Keratinocyte (primary cell): ENCODE measurements at regions not wholly inside any gene's neighbourhood (a gene's known extent, or its start where the extent isn't known, plus 50 kb on each side); places are given as distances from the start of the nearest gene placed in this dataset.
A peak's percentile ranks its signal among the peaks of the same experiment; 100 is the strongest.

Source experiments
- DNase-seq: peaks from one replicate; pipeline ENCODE4 v3.0.0-alpha.2; 2011; ENCODE audit warnings: low read depth, missing footprints, low spot score
- FAIRE-seq: peaks from 2 replicates; lab custom pipeline; 2011; peaks lifted over from hg19 to GRCh38; lab: Jason Lieb, UNC
- H2AFZ ChIP-seq: 2 replicates; pipeline ENCODE4 v1.6.0; 2012; ENCODE audit warnings: low read length, control low read depth, inconsistent platforms; ENCODE audit not compliant: control insufficient read depth
- H3K27ac ChIP-seq: 2 replicates; pipeline ENCODE4 v1.5.1; 2011; ENCODE audit warnings: low read length; ENCODE audit not compliant: control insufficient read depth, insufficient read depth
- H3K27me3 ChIP-seq: 3 replicates; pipeline ENCODE4 v1.6.0; 2011; ENCODE audit warnings: low read length; ENCODE audit not compliant: control insufficient read depth, insufficient read depth; ENCODE audit errors: extremely low read depth
- H3K36me3 ChIP-seq, 2 experiments: 2 replicates in 1 of 2; 3 replicates in 1 of 2; pipeline ENCODE4 v1.5.1; 2011; ENCODE audit warnings: low read length in 2 of 2, mild to moderate bottlenecking in 1 of 2; ENCODE audit not compliant: control insufficient read depth in 2 of 2, insufficient read depth in 2 of 2; ENCODE audit errors: extremely low read depth in 1 of 2
- H3K4me1 ChIP-seq: 3 replicates; pipeline ENCODE4 v1.5.1; 2011; ENCODE audit warnings: low read length; ENCODE audit not compliant: control insufficient read depth, insufficient read depth; ENCODE audit errors: extremely low read depth
- H3K4me2 ChIP-seq: 3 replicates; pipeline ENCODE4 v1.6.0; 2011; ENCODE audit warnings: low read depth, low read length; ENCODE audit not compliant: control insufficient read depth, insufficient read depth; ENCODE audit errors: extremely low read depth
- H3K4me3 ChIP-seq, 3 experiments: fragments of 200-600 bp in 1 of 3; sonication (generic) in 1 of 3; 2 replicates in 2 of 3; 3 replicates in 1 of 3; pipeline ENCODE4 v1.5.1; 2011 to 2016; ENCODE audit warnings: low read length in 3 of 3, mild to moderate bottlenecking in 3 of 3, control low read depth in 2 of 3, inconsistent platforms in 1 of 3, low read depth in 1 of 3, mixed read lengths in 1 of 3, mixed run types in 1 of 3, moderate library complexity in 1 of 3; ENCODE audit not compliant: control insufficient read depth in 2 of 3, insufficient read depth in 2 of 3; ENCODE audit errors: extremely low read depth in 1 of 3
- H3K79me2 ChIP-seq: 2 replicates; pipeline ENCODE4 v1.6.0; 2012; ENCODE audit warnings: low read length; ENCODE audit not compliant: control insufficient read depth, insufficient read depth
- H3K9ac ChIP-seq: 3 replicates; pipeline ENCODE4 v1.6.0; 2011; ENCODE audit warnings: low read length; ENCODE audit not compliant: control insufficient read depth, insufficient read depth; ENCODE audit errors: extremely low read depth
- H3K9me1 ChIP-seq: 3 replicates; pipeline ENCODE4 v1.6.0; 2011; ENCODE audit warnings: low read length; ENCODE audit not compliant: control insufficient read depth, insufficient read depth; ENCODE audit errors: extremely low read depth
- H3K9me3 ChIP-seq: 2 replicates; pipeline ENCODE4 v1.5.1; 2012; ENCODE audit warnings: low read depth, low read length; ENCODE audit not compliant: control insufficient read depth
- H4K20me1 ChIP-seq: 3 replicates; pipeline ENCODE4 v1.6.0; 2011; ENCODE audit warnings: low read length; ENCODE audit not compliant: control insufficient read depth, insufficient read depth; ENCODE audit errors: extremely low read depth
- CTCF ChIP-seq, 3 experiments: IDR thresholded peaks in 1 of 3; conservative IDR thresholded peaks in 1 of 3; optimal IDR thresholded peaks in 1 of 3; 2 replicates in 2 of 3; 3 replicates in 1 of 3; pipeline versions ENCODE3 to v1.5.1; 2011; ENCODE audit warnings: low read length in 3 of 3, mild to moderate bottlenecking in 3 of 3, moderate library complexity in 2 of 3, control low read depth in 1 of 3, inconsistent platforms in 1 of 3; ENCODE audit not compliant: insufficient read depth in 2 of 3; ENCODE audit errors: extremely low read depth in 1 of 3
- EZH2 ChIP-seq: IDR thresholded peaks from one replicate; pipeline ENCODE4 v1.6.1; 2012; ENCODE audit warnings: inconsistent platforms, mild to moderate bottlenecking, low read length, moderate library complexity
- dilution Hi-C: fragments of 300-500 bp; cut with MboI; formaldehyde crosslinking; loops from one replicate; pipeline ENCODE4 v1.7.0; 2020; ENCODE audit warnings: low sequenced_read_pairs; ENCODE audit not compliant: extremely low pct_ligation_motif_present

GRCh38 chr9:110143950-110144545 lies 63.9 kb downstream of the C9orf152 start:
- DNase-seq (no peak), FAIRE-seq (peak; percentile 34)
- no peak for TF ChIP-seq EZH2
- TF ChIP-seq CTCF (optimal IDR thresholded peaks at IDR 0.05 in 1 of 3, IDR thresholded peaks at IDR 0.05 in 1 of 3, conservative IDR thresholded peaks at IDR 0.05 in 1 of 3; ENCODE audit: extremely low read depth in 1 of 3, insufficient read depth in 2 of 3, low read length in 3 of 3) = peak in 1 of 3 experiments; percentile 7
- Histone ChIP-seq H3K9me1 (peaks cover 14% of the 10 kb centered on the region), H3K36me3 (peaks cover 10 to 11% of the 10 kb centered on the region in 2 experiments), H3K9me3 (no peaks in the 10 kb centered on the region), H3K27ac (no peak overlapping the region), H2AFZ (no peak overlapping the region), H3K4me3 (no peak overlapping the region), H4K20me1 (peaks cover 30% of the 10 kb centered on the region), H3K9ac (no peak overlapping the region), H3K79me2 (peaks cover 92% of the 10 kb centered on the region), H3K4me2 (no peak overlapping the region), H3K4me1 (peaks cover 35% of the 10 kb centered on the region), H3K27me3 (no peaks in the 10 kb centered on the region)
- dilution Hi-C loops = no loop called here

GRCh38 chr9:110146373-110146772 lies 61.6 kb downstream of the C9orf152 start:
- peaks cover 11% of the 10 kb centered on the region in 2 experiments for H3K36me3 ChIP-seq
- no peak overlapping the region for H3K4me2 ChIP-seq
- dilution Hi-C loops = no loop called here
- no peaks in the 10 kb centered on the region for H3K27me3 ChIP-seq
- H3K4me1 ChIP-seq = peaks cover 20% of the 10 kb centered on the region
- no peak overlapping the region for H3K9ac ChIP-seq
- peaks cover 10% of the 10 kb centered on the region for H3K9me1 ChIP-seq
- peaks cover 95% of the 10 kb centered on the region for H3K79me2 ChIP-seq
- peaks cover 22% of the 10 kb centered on the region for H4K20me1 ChIP-seq
- no peak overlapping the region for H3K27ac ChIP-seq
- TF ChIP-seq EZH2 (no peak), CTCF (optimal IDR thresholded peaks at IDR 0.05 in 1 of 3, IDR thresholded peaks at IDR 0.05 in 1 of 3, conservative IDR thresholded peaks at IDR 0.05 in 1 of 3; ENCODE audit: extremely low read depth in 1 of 3, insufficient read depth in 2 of 3, low read length in 3 of 3) (no peak)
- H2AFZ ChIP-seq = no peak overlapping the region
- no peak for DNase-seq
- FAIRE-seq = peak; percentile 63
- H3K9me3 ChIP-seq = no peaks in the 10 kb centered on the region
- H3K4me3 ChIP-seq = no peak overlapping the region
